Kidney epithelial cell (primary cell): ENCODE measurements at regions not wholly inside any gene's neighbourhood (a gene's known extent, or its start where the extent isn't known, plus 50 kb on each side); places are given as distances from the start of the nearest gene placed in this dataset.

Source experiments
- DNase-seq: peaks from one replicate; pipeline ENCODE4 v3.0.0-alpha.2; 2010; ENCODE audit warnings: low read depth
- H3K27me3 ChIP-seq: 2 replicates; pipeline ENCODE4 v1.6.0; 2011; ENCODE audit warnings: low read length; ENCODE audit not compliant: control insufficient read depth, insufficient read depth
- H3K36me3 ChIP-seq: 2 replicates; pipeline ENCODE4 v1.5.1; 2011; ENCODE audit warnings: low read length; ENCODE audit not compliant: control insufficient read depth, insufficient read depth
- H3K4me3 ChIP-seq: 2 replicates; pipeline ENCODE4 v1.5.1; 2011; ENCODE audit warnings: low read depth, mild to moderate bottlenecking, control low read depth, low read length
- TF ChIP-seq, protein P1 (sequence below): IDR thresholded peaks from 2 replicates; pipeline ENCODE4 v1.5.1; 2011; ENCODE audit warnings: mild to moderate bottlenecking, moderate library complexity, low read length, control low read depth, inconsistent platforms; ENCODE audit not compliant: insufficient read depth, poor library complexity, severe bottlenecking

DNA sequence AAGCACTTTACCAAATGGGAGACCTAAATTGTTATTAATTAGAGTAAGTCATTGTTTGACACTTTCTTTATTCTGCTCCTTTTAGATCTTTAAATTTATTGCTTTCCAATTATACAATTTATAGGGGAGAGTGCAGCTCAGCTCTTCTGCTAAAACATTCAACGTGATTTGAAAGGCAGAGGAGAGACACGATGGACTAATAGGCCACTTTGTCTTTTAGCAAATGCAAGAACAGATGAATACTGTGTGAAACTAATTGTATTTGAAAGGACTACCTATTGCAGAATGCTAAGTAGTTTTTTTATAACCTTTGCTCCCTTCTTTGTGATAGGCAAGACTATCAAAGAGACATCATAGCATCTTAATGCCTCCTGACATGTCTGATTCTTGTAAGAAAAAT, 320.4 kb upstream of the KLF3 start:
- TF ChIP-seq, protein P1, sequence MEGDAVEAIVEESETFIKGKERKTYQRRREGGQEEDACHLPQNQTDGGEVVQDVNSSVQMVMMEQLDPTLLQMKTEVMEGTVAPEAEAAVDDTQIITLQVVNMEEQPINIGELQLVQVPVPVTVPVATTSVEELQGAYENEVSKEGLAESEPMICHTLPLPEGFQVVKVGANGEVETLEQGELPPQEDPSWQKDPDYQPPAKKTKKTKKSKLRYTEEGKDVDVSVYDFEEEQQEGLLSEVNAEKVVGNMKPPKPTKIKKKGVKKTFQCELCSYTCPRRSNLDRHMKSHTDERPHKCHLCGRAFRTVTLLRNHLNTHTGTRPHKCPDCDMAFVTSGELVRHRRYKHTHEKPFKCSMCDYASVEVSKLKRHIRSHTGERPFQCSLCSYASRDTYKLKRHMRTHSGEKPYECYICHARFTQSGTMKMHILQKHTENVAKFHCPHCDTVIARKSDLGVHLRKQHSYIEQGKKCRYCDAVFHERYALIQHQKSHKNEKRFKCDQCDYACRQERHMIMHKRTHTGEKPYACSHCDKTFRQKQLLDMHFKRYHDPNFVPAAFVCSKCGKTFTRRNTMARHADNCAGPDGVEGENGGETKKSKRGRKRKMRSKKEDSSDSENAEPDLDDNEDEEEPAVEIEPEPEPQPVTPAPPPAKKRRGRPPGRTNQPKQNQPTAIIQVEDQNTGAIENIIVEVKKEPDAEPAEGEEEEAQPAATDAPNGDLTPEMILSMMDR = no peak
- no peak for DNase-seq
- Histone ChIP-seq H3K36me3 (no peaks in the 10 kb centered on the region), H3K27me3 (no peaks in the 10 kb centered on the region), H3K4me3 (no peak overlapping the region)

DNA sequence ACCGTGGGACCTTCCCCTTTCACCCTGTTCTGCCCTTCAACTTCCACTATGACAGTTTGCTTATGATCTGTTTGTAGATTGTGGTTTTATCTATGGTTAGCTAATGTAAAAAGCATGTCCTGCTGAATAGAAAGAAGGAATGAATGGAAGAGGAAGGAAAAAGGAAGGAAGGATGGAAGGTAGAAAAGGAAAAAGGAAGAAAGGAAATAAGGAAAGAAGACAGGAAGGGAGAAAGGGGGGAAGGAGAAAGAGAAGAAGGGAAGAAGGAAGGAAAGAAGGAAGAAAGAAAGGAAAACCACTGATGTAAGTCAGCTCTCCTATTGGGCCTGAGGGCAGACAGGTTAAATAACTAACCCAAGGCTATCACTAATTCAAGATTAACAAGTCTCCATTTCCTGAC, 319.1 kb upstream of the KLF3 start:
- Histone ChIP-seq H3K36me3 (no peaks in the 10 kb centered on the region), H3K4me3 (no peak overlapping the region), H3K27me3 (no peaks in the 10 kb centered on the region)
- DNase-seq = no peak
- TF ChIP-seq, protein P1 = no peak

DNA sequence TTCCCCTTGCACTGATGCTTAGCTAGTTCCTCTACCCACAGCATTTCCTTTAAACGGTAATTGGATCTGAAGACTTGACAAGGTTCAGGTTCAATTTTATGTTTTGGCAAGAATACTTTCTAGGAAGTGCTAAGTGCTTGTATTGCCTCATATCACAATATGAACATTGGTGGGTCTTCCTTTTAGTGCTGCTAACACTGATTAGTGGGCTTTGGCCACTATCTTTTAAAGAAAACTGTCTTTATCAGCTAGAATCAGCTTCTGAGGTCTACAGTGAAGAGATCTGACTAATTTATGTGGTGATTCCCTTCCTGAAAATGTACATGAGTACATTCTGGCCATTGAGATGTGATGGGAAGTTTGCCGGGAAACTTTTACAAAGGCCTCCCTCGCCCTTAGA, 316.7 kb upstream of the KLF3 start:
- Histone ChIP-seq H3K36me3 (no peaks in the 10 kb centered on the region), H3K4me3 (no peak overlapping the region), H3K27me3 (no peaks in the 10 kb centered on the region)
- DNase-seq = no peak
- TF ChIP-seq, protein P1 = no peak

DNA sequence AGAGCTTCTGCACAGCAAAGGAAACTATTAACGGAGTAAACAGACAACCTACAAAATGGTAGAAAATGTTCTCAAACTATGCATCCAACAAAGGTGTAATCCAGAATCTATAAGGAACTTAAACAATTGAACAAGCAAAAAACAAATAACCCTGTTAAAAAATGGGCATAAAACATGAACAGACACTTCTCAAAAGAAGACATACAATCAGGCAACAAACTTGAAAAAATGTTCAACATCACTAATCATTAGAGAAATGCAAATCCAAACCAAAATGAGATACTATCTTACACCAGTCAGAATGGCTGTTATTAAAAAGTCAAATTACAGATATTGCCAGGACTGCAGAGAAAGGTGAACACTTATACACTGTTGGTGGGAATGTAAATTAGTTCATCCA, 309.6 kb upstream of the KLF3 start:
- H3K36me3 ChIP-seq = no peaks in the 10 kb centered on the region
- no peak for DNase-seq
- TF ChIP-seq, protein P1 = no peak
- H3K4me3 ChIP-seq = no peak overlapping the region
- H3K27me3 ChIP-seq = no peaks in the 10 kb centered on the region

DNA sequence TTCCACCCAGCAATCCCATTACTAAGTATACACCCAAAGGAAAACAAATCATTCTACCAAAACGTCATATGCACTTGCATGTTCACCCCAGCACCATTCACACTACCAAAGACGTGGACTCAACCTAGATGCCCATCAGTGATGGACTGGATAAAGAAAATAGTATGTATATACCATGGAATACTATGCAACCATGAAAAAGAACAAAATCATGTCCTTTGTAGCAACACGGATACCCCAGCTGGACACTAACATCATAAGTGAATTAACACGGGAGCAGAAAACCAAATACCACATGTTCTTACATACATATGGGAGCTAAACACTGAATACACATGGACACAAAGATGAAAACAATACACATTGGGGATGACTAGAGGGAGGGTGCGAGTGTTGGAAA, 309.1 kb upstream of the KLF3 start:
- no peak for DNase-seq

DNA sequence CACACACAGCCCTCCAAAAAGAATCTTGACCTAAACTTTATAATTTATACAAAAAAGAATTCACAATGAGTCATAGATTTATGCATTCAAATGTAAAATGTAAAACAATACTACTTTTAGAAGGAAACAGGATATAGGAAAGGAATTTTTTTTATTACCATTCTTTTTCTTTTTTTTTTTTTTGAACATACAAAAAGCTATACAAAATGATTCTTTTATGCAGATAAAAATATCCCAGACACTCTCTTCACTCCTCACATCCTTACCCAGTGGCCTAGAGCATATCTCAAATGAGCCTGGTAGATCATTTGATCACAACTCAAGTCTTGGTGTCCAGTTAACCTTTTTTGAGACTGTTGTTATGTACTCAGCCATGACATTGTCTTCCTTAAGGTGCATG, 307.3 kb upstream of the KLF3 start:
- no peaks in the 10 kb centered on the region for H3K27me3 ChIP-seq
- H3K4me3 ChIP-seq = no peak overlapping the region
- TF ChIP-seq, protein P1 = no peak
- H3K36me3 ChIP-seq = no peaks in the 10 kb centered on the region
- no peak for DNase-seq

More for the DNA sequence above, 309.1 kb upstream of the KLF3 start:
- Histone ChIP-seq H3K27me3 (no peaks in the 10 kb centered on the region), H3K36me3 (no peaks in the 10 kb centered on the region), H3K4me3 (no peak overlapping the region)
- TF ChIP-seq, protein P1 = no peak
